B cell (primary cell): ENCODE measurements at regions not wholly inside any gene's neighbourhood (a gene's known extent, or its start where the extent isn't known, plus 50 kb on each side); places are given as distances from the start of the nearest gene placed in this dataset.

Experiments used
- ATAC-seq: fragments of 200-7000 bp; cut with Tn5 transposase; one replicate; pipeline ENCODE4 v1.10.0; 2021; ENCODE audit warnings: low read depth, mild to moderate bottlenecking, moderate number of reproducible peaks, moderate library complexity
- CTCF ChIA-PET: fragments of 350-600 bp; sonication (Branson Sonifier 250); formaldehyde crosslinking; loops from one replicate; lab custom pipeline; 2021; ENCODE audit warnings: antibody characterized with exemption, inconsistent platforms; lab: Charles Lee
- POLR2A ChIA-PET: fragments of 350-600 bp; sonication (Branson Sonifier 250); formaldehyde crosslinking; loops from one replicate; lab custom pipeline; 2021; ENCODE audit warnings: antibody characterized with exemption; lab: Charles Lee
- DNase-seq: peaks from one replicate; pipeline ENCODE4 v3.0.0; 2013
- H2AFZ ChIP-seq: 2 replicates; pipeline ENCODE4 v1.6.1; 2012; ENCODE audit warnings: mild to moderate bottlenecking, low read depth, low read length; ENCODE audit not compliant: insufficient read depth, poor library complexity, severe bottlenecking
- H3K27ac ChIP-seq, 2 donors: 1 replicate in 1 of 2; 2 replicates in 1 of 2; pipeline ENCODE4 v1.5.1; 2012 to 2013; ENCODE audit warnings: low read length in 2 of 2, mild to moderate bottlenecking in 2 of 2, moderate library complexity in 1 of 2
- H3K27me3 ChIP-seq, 4 experiments: fragments of 200-600 bp in 1 of 4; sonication (generic) in 1 of 4; replicated peaks in 1 of 4; 1 replicate in 2 of 4; 2 replicates in 2 of 4; pipeline versions ENCODE4 v1.6.1 to v1.7.0; 2013 to 2016; ENCODE audit warnings: low read length in 3 of 4, mild to moderate bottlenecking in 2 of 4, mixed read lengths in 1 of 4, moderate library complexity in 1 of 4; ENCODE audit not compliant: insufficient read depth in 4 of 4, control insufficient read depth in 3 of 4; ENCODE audit errors: control extremely low read depth in 1 of 4
- H3K36me3 ChIP-seq, 2 experiments: replicated peaks in 1 of 2; 1 replicate in 1 of 2; 2 replicates in 1 of 2; pipeline versions ENCODE4 v1.6.1 to v1.7.1; 2013; ENCODE audit warnings: low read length in 1 of 2; ENCODE audit not compliant: insufficient read depth in 2 of 2, control insufficient read depth in 1 of 2; ENCODE audit errors: control extremely low read depth in 1 of 2, extremely low read depth in 1 of 2
- H3K4me1 ChIP-seq, 2 donors: fragments of 200-600 bp in 1 of 2; sonication (generic) in 1 of 2; 1 replicate in 1 of 2; 2 replicates in 1 of 2; pipeline versions ENCODE4 v1.5.1 to v1.6.1; 2013 to 2017; ENCODE audit warnings: low read length in 2 of 2; ENCODE audit not compliant: control insufficient read depth in 2 of 2, insufficient read depth in 2 of 2
- H3K4me2 ChIP-seq: replicated peaks from 2 replicates; pipeline ENCODE3; 2012; ENCODE audit warnings: mild to moderate bottlenecking, low read depth, low read length; ENCODE audit not compliant: poor library complexity, severe bottlenecking
- H3K4me3 ChIP-seq, 5 experiments: fragments of 200-600 bp in 1 of 5; sonication (generic) in 1 of 5; 1 replicate in 3 of 5; 2 replicates in 2 of 5; pipeline versions ENCODE4 v1.5.1 to v1.7.0; 2011 to 2016; ENCODE audit warnings: low read length in 4 of 5, mild to moderate bottlenecking in 4 of 5, low read depth in 2 of 5, control low read depth in 1 of 5, moderate library complexity in 1 of 5; ENCODE audit not compliant: insufficient read depth in 1 of 5; ENCODE audit errors: control extremely low read depth in 1 of 5, extremely low read depth in 1 of 5
- H3K79me2 ChIP-seq: fragments of 200-600 bp; sonication (generic); one replicate; pipeline ENCODE4 v1.6.0; 2016; ENCODE audit warnings: low read length; ENCODE audit not compliant: control insufficient read depth, insufficient read depth
- H3K9ac ChIP-seq: fragments of 200-600 bp; sonication (generic); 2 replicates; pipeline ENCODE4 v1.6.1; 2017; ENCODE audit warnings: mild to moderate bottlenecking, low read length, moderate library complexity
- H3K9me3 ChIP-seq, 3 donors: one replicate each; pipeline versions ENCODE4 v1.6.1 to v1.7.1; 2013; ENCODE audit warnings: low read length in 2 of 3; ENCODE audit not compliant: control insufficient read depth in 2 of 3, insufficient read depth in 1 of 3; ENCODE audit errors: control extremely low read depth in 1 of 3
- H4K20me1 ChIP-seq: 2 replicates; pipeline ENCODE4 v1.6.0; 2012; ENCODE audit warnings: mild to moderate bottlenecking, low read length; ENCODE audit not compliant: insufficient read depth, control insufficient read depth, poor library complexity, severe bottlenecking
- H3K27ac Mint-ChIP-seq: one replicate; pipeline ENCODE4 v1.8.0; 2021; ENCODE audit warnings: mixed read lengths
- H3K27me3 Mint-ChIP-seq: one replicate; pipeline ENCODE4 v1.8.0; 2021; ENCODE audit warnings: mixed read lengths
- H3K4me1 Mint-ChIP-seq: one replicate; pipeline ENCODE4 v1.8.0; 2021; ENCODE audit warnings: mixed read lengths
- H3K4me3 Mint-ChIP-seq: one replicate; pipeline ENCODE4 v1.8.0; 2021; ENCODE audit warnings: mixed read lengths
- H3K9me3 Mint-ChIP-seq: one replicate; pipeline ENCODE4 v1.8.0; 2022; ENCODE audit warnings: mixed read lengths; ENCODE audit not compliant: insufficient read depth
- EZH2 ChIP-seq: IDR thresholded peaks from 2 replicates; pipeline ENCODE4 v1.6.1; 2012; ENCODE audit warnings: borderline replicate concordance, low read depth, mild to moderate bottlenecking, moderate library complexity, low read length; ENCODE audit not compliant: insufficient read depth, poor library complexity, severe bottlenecking
- WGBS: methylation state at CpG from one replicate; pipeline ENCODE4 v1.1.5; 2013; ENCODE audit warnings: missing lambda C conversion rate; ENCODE audit not compliant: insufficient coverage; 5-methylcytosine and 5-hydroxymethylcytosine counted together
- intact Hi-C: fragments of 100-400 bp; cut with micrococcal nuclease; formaldehyde crosslinking; loops from one replicate; pipeline ENCODE4 v1.10.0; 2022
- TF ChIP-seq, protein P1 (sequence below): fragments of 200-600 bp; IDR thresholded peaks from one replicate; pipeline ENCODE4 v1.8.0; 2022; ENCODE audit warnings: antibody characterized with exemption, mild to moderate bottlenecking

- Histone ChIP-seq H2AFZ (no peak overlapping the region), H4K20me1 (no peaks in the 10 kb centered on the region), H3K9me3 (no peaks in the 10 kb centered on the region), H3K4me2 (no peak overlapping the region), H3K4me3 (no peak overlapping the region), H3K4me1 (no peaks in the 10 kb centered on the region), H3K9ac (no peak overlapping the region), H3K27ac (no peak overlapping the region), H3K27me3 (no peaks in the 10 kb centered on the region), H3K79me2 (no peaks in the 10 kb centered on the region), H3K36me3 (no peaks in the 10 kb centered on the region)
- ChIA-PET CTCF (no interaction called here), POLR2A (no interaction called here)
- no peak for ATAC-seq
- no peak for DNase-seq
- intact Hi-C loops = no loop called here
- Mint-ChIP-seq H3K9me3 (no peaks in the 10 kb centered on the region), H3K27ac (no peak overlapping the region), H3K4me3 (no peak overlapping the region), H3K27me3 (no peaks in the 10 kb centered on the region), H3K4me1 (no peaks in the 10 kb centered on the region)
- TF ChIP-seq, protein P1, sequence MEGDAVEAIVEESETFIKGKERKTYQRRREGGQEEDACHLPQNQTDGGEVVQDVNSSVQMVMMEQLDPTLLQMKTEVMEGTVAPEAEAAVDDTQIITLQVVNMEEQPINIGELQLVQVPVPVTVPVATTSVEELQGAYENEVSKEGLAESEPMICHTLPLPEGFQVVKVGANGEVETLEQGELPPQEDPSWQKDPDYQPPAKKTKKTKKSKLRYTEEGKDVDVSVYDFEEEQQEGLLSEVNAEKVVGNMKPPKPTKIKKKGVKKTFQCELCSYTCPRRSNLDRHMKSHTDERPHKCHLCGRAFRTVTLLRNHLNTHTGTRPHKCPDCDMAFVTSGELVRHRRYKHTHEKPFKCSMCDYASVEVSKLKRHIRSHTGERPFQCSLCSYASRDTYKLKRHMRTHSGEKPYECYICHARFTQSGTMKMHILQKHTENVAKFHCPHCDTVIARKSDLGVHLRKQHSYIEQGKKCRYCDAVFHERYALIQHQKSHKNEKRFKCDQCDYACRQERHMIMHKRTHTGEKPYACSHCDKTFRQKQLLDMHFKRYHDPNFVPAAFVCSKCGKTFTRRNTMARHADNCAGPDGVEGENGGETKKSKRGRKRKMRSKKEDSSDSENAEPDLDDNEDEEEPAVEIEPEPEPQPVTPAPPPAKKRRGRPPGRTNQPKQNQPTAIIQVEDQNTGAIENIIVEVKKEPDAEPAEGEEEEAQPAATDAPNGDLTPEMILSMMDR = no peak
- no peak for TF ChIP-seq EZH2
- WGBS = 92% methylated on average over 2 of the region's 4 CpGs
These were observed 283.3 kb upstream of the SEMA3A start for GRCh38 chr7:84477786-84478478.

DNA sequence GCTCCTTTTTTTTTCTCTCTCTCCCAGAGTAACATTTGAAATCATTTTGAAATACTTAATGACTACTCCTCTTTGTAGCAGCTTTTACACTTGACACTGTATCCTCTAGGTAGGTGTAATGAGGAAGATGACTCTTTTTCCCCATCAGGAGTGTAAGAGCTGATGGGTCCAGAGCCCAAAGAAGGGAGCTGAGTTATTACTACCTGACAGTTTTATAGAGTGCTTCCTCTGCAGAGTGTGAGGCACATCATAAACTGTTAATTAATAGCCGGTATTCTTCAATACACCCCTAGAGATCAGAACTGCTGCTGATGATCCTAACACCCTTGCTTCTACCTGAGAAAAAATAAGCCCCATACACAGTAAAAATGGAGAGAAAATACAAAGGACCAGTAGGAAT, 279.8 kb upstream of the SEMA3A start:
- Mint-ChIP-seq H3K9me3 (no peaks in the 10 kb centered on the region), H3K4me1 (no peaks in the 10 kb centered on the region), H3K27ac (no peak overlapping the region), H3K27me3 (no peaks in the 10 kb centered on the region), H3K4me3 (no peak overlapping the region)
- WGBS = no CpG with 5 or more reads among the region's 1 CpG
- Histone ChIP-seq H4K20me1 (no peaks in the 10 kb centered on the region), H3K4me3 (no peak overlapping the region), H3K9ac (no peak overlapping the region), H2AFZ (no peak overlapping the region), H3K79me2 (no peaks in the 10 kb centered on the region), H3K4me2 (no peak overlapping the region), H3K36me3 (no peaks in the 10 kb centered on the region), H3K27me3 (no peaks in the 10 kb centered on the region), H3K4me1 (no peaks in the 10 kb centered on the region), H3K27ac (no peak overlapping the region), H3K9me3 (no peaks in the 10 kb centered on the region)
- TF ChIP-seq, protein P1 = no peak
- no peak for TF ChIP-seq EZH2
- intact Hi-C loops = no loop called here
- ATAC-seq (no peak), DNase-seq (no peak)
- ChIA-PET CTCF (no interaction called here), POLR2A (no interaction called here)
